ENCODE measurements at regions not wholly inside any gene's neighbourhood (a gene's known extent, or its start where the extent isn't known, plus 50 kb on each side); places are given as distances from the start of the nearest gene placed in this dataset.

- Histone ChIP-seq H3K4me3 (no peak overlapping the region), H3K9me3 (no peaks in the 10 kb centered on the region), H3K27me3 (peaks cover 0 to 10% (median 0%) of the 10 kb centered on the region in 7 donors), H3K36me3 (no peaks in the 10 kb centered on the region), H3K4me1 (no peaks in the 10 kb centered on the region), H3K27ac (no peak overlapping the region)
- 97 to 99% methylated on average over 3 of the region's 3 CpGs for WGBS, 2 donors
- TF ChIP-seq, protein P1, sequence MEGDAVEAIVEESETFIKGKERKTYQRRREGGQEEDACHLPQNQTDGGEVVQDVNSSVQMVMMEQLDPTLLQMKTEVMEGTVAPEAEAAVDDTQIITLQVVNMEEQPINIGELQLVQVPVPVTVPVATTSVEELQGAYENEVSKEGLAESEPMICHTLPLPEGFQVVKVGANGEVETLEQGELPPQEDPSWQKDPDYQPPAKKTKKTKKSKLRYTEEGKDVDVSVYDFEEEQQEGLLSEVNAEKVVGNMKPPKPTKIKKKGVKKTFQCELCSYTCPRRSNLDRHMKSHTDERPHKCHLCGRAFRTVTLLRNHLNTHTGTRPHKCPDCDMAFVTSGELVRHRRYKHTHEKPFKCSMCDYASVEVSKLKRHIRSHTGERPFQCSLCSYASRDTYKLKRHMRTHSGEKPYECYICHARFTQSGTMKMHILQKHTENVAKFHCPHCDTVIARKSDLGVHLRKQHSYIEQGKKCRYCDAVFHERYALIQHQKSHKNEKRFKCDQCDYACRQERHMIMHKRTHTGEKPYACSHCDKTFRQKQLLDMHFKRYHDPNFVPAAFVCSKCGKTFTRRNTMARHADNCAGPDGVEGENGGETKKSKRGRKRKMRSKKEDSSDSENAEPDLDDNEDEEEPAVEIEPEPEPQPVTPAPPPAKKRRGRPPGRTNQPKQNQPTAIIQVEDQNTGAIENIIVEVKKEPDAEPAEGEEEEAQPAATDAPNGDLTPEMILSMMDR (IDR thresholded peaks at IDR 0.05) = no peak
- intact Hi-C loops (cut with DNase I) = no loop called here
- no peak for DNase-seq
- ATAC-seq = no peak
Observed at GRCh38 chr1:232263452-232263851, 366.5 kb downstream of the SIPA1L2 start.

DNA sequence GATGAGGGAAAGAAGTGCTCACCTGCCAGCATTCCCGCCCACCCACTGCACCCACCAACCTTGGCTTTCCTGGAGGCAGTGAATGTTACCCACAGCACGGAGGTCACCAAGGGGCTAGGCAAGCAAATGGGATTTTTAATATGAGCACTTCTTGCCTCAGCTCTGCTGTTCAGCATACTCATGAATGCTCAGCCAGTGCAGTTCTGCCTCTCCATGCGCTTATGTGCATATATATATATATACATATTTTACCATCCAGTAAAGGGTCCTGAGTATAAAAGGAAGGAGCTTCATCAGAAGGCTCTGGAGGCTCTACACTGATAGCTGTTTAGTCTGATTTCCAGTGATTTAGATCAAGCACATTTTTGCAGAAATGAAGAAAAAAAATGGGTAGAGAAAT is 366.9 kb downstream of the SIPA1L2 start:
- Histone ChIP-seq H3K36me3 (no peaks in the 10 kb centered on the region), H3K4me3 (no peak overlapping the region), H3K27ac (no peak overlapping the region), H3K9me3 (no peaks in the 10 kb centered on the region), H3K27me3 (peaks cover 0 to 11% (median 0%) of the 10 kb centered on the region in 7 donors), H3K4me1 (no peaks in the 10 kb centered on the region)
- 97 to 100% methylated on average over 3 of the region's 3 CpGs for WGBS, 2 donors
- intact Hi-C loops (cut with DNase I) = no loop called here
- DNase-seq = no peak
- TF ChIP-seq, protein P1 (IDR thresholded peaks at IDR 0.05) = no peak
- ATAC-seq = no peak

DNA sequence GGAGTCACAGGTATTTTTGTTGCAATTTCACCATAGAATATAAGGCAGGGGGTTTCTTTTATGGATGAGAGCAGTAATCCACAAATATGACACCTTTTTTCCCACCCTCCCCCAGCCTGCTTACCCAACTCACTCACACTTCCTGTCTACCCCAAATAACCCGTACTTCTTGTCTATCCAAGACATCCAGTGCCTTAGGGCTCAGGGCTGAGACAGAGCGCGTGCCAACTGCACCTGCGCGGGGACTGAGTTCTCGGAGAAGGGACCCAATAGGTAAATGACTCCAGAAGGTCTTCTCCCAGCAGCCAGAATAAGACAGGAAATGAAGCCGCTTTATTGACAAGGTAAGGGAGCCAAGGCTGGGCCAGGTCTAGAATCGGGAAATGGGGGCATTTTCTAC is 369.1 kb downstream of the SIPA1L2 start:
- TF ChIP-seq, protein P1 (IDR thresholded peaks at IDR 0.05) = no peak
- 84 to 86% methylated on average over 8 of the region's 8 CpGs for WGBS, 2 donors
- Histone ChIP-seq H3K27me3 (peaks cover 0 to 11% (median 0%) of the 10 kb centered on the region in 7 donors), H3K4me1 (no peaks in the 10 kb centered on the region), H3K4me3 (no peak overlapping the region), H3K9me3 (no peaks in the 10 kb centered on the region), H3K36me3 (no peaks in the 10 kb centered on the region), H3K27ac (no peak overlapping the region)
- DNase-seq (no peak), ATAC-seq (no peak)
- intact Hi-C loops (cut with DNase I) = no loop called here

DNA sequence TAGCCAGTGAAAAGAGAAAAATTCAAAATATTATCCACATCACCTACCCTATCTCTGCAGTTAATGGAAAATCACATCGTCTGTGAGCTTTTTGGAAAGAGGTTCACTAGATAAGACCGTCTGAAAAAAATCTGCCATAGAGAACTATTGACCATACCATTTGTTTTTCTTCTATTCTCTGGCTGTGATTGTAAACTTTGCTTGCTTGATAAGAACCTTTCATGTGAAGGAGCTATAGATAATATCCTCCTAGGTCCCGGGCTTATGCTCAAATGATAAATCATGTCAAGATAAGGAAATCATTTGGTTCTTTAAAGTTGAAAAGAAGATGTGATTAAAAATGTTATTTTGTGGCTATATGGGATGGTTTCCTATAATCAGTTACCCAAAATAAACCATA is 369.9 kb downstream of the SIPA1L2 start:
- H3K4me1 ChIP-seq = no peaks in the 10 kb centered on the region
- intact Hi-C loops (cut with DNase I) = no loop called here
- 35 to 51% methylated on average over 3 of the region's 3 CpGs for WGBS, 2 donors

More for the DNA sequence above, 369.9 kb downstream of the SIPA1L2 start:
- H3K27me3 ChIP-seq = peaks cover 0 to 11% (median 0%) of the 10 kb centered on the region in 7 donors
- H3K27ac ChIP-seq = no peak overlapping the region
- no peaks in the 10 kb centered on the region for H3K9me3 ChIP-seq
- no peaks in the 10 kb centered on the region for H3K36me3 ChIP-seq
- TF ChIP-seq, protein P1 (IDR thresholded peaks at IDR 0.05) = no peak
- no peak for ATAC-seq
- H3K4me3 ChIP-seq = no peak overlapping the region
- DNase-seq = no peak
